GM21526 (cell line): ENCODE measurements at regions not wholly inside any gene's neighbourhood (a gene's known extent, or its start where the extent isn't known, plus 50 kb on each side); places are given as distances from the start of the nearest gene placed in this dataset.

Source experiments
- ATAC-seq: cut with Tn5 transposase; IDR thresholded peaks from one replicate; pipeline ENCODE4 v1.9.1; 2021; ENCODE audit warnings: moderate library complexity; ENCODE audit not compliant: unreplicated experiment, low FRiP score

DNA sequence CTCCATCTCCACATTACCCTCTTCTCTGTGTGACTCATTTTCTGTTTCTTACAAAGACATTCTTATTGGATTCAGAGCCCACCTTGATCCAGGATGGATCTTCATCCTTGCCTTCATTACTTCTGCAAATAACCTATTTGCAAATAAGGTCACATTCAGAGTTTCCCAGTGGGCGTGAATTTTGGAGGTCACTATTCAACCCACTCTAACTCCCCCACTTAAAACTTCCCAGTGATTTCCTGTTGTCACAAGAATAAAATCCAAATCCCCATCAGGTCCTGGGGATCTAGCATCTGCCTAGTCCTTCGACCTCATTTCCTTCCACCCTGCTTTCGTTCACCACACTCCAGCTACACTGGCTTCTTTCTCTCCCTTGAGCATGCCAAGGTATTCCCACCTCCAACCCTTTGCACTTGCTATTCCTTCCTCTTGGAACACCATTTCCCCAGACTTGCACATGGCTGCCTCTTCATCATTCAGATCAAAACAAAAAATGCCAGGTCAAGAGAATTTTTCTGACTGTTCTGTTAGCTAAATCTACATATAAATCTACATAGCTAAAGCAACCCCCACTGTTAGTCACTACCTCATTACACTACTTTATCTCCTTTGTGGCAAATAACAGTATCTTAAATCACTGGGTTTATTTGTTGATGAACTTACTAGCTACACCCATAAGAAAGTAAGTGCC, 187.2 kb downstream of the TOMM20 start:
- no peak for ATAC-seq

DNA sequence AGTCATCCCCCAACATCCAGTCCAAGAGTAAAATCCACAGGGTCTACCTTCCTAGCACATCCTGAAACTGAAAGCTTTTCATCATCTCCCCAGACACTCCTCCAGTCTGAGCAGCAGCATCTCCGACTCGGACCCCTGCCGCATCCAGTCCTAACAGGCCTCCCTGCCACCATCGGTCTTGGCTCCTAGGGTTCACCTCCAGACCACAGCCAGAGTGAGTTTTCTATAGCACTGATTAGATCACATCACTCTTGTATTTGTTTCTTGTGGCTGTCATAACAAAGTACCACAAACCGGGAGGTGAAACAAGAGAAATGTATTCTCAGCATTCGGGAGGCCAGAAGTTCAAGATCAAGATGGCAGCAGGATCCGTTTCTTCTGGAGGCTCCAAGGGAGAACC, 187.8 kb downstream of the TOMM20 start:
- no peak for ATAC-seq

DNA sequence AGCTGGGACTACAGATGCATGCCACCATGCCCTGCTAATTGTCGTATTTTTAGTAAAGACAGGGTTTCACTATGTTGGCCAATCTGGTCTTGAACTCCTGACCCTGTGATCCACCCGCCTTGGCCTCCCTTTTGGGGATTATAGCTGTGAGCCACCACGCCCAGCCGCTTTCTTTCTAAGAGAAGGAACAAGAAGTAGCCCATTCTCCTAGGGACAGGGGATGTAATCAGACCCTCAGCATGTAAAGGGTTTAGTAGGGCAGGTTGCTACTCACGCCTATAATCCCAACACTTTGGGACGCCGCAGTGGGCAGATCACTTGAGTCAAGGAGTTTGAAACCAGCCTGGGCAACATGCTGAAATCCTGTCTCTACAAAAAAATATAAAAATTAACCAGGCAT, 189.7 kb downstream of the TOMM20 start:
- no peak for ATAC-seq

DNA sequence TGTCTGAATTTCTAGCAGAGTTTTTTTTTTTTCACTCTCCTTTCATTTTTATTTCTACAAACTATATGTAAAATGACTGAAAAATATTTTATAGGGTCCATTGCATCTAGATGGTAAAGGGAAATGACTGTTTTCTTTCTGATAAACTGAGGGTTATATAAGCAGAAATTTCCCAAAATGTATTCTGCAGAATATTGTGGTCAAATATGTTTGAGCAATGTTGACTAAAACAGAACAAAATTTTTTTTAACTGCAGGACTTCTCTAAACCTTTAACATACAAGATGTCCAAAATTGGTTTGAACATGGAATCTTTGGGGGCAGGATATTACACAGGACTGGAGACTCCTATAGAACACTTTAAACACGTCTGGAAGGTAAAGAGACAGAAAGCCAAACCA, 190.5 kb downstream of the TOMM20 start:
- ATAC-seq, result no peak

DNA sequence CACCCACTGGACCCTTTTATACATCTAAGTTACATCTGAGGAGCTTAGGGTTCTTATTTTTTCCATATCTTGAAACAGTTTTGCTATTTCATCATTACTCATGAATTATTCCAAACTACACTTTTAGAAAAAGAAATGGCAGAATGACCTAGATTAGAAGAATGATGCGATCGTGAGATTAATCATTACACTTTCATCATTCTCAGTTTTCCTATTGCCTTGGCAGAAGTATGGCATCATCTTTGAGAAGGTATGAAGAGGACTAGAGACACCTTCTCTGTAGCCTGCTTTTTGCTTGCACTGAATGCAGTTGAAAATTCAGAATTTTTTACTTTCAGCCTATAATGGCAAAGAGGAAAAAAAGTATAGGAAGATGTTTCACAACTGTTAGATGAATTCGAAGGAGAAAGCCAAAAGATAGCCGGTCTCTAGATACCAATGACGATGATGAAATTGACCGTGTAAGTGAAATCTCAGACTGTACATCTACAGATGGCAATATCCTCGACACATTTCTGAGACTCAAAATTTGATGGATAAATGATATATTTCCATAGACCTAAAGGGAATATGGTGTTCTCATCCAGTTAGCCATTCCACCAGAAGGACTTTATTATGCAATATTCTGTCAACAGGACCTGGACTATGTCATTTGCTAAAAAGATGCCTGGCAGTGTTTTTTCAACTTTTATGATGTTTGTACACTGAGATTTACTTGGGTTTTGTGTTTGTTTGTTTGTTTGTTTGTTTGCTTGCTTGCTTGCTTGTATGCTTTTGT, 191.8 kb downstream of the TOMM20 start:
- no peak for ATAC-seq

DNA sequence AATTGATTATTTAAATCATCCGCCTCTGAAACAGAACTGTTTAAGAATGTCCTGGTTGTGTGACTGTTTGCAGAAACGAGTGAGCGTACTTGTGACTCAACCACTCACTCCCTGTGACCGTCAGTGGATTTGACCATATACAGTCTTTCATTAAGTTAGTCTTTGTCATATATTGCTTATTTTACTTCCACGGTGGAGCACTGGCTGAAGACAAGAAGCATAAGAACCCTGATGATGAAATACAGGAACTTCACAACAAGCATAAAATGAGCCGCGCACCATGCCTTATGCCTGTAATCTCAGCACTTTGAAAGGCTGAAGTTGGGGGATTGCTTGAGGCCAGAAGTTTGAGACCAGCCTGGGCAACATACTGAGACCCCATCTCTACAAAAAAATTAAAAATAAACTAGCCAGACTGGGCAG, 194.0 kb downstream of the TOMM20 start:
- no peak for ATAC-seq

- peak; percentile 74 for ATAC-seq
Measured at GRCh38 chr1:234933475-234933874, 195.2 kb downstream of the TOMM20 start.

DNA sequence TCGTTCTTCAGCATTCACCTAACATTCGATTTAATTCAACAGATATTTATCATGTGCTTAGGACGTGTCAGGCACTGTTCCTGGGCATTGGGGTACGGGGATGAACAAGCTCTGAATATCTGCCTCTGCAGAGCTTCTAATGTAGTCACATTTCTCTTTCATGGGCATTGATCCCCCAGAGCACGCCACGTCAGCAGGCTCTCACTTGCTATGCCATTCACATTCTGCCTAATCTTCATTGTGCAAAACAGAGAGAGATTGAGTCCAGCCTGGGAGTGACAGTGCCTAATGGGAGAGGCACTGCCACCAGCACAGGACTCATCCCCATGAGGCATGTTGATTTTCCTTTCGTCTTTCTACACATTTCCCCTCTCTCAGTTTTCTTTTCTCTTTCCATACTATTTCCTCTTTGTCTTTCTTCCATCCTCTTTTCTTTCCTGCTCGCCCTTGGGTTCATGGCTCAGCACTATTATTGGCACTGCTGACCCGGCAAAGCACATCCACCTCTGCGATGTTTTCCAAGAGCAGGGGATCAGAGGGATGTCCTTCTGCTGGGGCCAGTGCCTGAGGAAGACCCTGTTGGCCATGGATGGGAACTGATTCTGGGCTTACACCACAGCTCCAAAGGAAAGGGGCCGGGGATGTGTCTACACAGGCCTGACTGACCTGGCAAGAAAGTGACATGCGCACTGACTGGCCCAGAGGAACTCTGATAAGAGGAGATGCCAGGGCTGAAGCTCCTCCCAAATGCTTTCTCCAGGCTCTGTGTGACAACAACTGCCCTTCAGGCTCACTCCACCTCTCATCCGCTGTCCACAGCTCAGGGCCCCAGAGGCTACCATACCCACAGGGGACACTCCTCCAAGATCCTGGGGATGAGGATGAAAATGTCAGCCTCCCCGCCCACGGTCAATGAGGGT, 195.9 kb downstream of the TOMM20 start:
- ATAC-seq, result peak; percentile 15

- no peak for ATAC-seq
Measured at GRCh38 chr1:234932106-234932505, 196.5 kb downstream of the TOMM20 start.

- no peak for ATAC-seq
Measured at GRCh38 chr1:234931404-234931973, 197.1 kb downstream of the TOMM20 start.

- ATAC-seq, result no peak
Measured at GRCh38 chr1:234929369-234929768, 199.3 kb downstream of the TOMM20 start.

DNA sequence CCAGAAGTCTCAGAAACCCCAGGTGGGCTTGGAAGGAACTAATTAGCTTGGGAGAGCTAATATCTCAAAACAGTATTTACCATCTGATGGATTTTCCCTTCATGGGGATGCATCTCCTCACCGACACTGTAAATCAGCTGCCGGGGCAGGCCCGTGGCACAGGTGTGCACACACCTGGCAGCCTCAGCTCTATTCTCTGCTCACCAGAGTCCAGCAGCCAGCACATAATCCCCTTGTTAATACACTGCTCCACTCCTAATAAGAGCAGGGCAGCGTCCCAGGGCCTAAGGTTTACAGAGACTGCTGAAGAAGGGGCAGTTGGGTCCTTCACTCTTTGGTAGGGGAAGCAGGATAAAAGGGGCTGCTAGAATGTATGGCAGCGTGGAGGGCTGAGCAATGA, 200.0 kb downstream of the TOMM20 start:
- ATAC-seq, result no peak

DNA sequence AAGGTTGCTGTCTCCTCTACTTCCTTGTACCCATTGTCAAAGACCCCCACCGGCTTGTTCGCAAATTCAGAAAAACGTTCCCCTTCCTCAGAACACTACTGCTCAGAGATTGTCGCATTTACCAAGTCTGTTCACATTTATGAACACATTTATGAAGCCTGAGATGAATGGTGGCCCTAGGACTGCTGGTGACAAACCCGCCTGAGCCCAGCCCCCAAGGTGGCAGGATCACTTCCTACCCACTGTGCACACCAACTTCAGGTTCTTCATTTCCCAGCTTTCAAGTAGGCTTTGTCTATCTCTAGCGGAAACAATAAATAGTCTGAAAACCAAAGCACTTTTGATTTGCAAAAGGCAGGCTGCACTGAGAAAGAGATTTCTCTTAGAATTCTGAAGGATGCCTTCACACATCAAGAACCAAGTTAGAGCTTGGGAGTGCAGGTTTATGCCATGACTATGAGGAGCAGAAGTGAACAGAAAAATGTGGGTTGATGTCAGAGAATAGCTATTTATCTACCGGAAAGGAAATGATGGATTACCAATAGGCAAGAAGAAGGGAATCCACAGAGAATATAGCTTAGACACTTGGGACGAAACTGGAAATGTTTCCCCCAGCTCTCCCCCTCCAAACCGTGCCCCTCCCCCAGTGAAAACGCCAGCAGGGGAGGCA, 200.5 kb downstream of the TOMM20 start:
- ATAC-seq, result no peak

DNA sequence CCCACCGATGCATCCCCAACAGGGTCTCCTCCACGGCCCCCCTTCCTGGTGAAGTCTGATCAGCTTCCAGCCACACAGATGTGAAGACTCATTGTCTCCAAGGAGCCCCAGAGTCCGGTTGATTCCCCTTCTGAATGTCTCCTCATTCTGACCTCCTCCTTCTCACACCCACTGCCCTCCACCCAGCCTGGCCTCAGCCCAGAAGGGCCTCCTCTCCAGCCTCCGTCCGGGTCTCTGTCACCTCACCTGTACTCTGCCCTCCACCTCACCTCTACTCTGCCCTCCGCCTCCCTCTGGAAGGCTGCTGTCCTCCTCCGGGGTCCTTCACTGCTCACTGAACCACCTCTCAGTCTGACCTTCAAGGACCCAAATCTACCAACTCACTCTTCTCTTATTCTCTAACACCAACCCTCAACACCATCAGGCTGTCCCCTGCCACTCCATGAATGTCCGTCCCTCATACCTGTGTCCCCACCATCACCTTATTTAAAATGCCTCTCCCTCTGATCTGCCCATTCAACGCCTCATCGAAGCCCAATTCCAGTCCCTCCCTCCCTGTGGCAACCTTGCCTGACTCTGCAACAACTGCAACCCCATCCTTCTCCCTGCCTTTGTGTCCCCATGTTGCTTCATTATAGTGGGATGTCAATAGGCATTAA, 201.2 kb downstream of the TOMM20 start:
- ATAC-seq, result no peak

DNA sequence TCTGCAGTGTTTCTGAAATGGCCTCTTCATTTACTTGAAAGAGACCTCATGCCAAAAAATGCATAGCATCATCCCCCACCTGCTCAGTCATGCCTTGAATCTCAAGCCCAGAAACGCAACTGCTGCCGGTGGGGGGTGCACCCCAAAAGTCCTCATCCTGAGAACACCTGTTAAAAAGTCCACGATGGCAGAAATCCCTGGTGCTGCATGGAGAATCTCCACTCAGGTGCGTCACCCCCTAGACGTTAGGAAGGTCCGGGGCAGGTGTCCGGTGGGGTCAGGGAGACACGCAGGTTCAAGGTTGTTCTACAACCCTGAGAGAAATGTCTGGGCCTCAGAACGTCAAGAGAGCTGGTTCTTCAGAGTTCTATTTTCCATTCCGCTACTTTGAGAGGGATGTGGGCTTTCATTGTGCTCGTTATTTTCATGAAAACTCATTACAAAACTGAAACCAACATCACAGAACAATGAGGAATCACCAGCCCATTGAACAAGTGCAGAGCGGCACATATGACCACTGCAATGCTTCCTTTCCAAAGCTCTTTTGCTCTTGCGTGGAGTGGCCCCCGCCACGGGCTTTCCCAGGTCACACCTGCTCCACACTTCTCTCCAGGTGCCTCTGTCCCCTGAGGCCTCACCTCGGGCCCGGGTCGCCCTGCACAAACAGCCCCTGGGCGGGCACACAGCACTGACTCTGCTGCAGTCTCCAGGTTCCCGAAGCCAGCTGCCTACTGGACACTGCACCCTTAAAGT, 201.9 kb downstream of the TOMM20 start:
- ATAC-seq, result peak; percentile 68

DNA sequence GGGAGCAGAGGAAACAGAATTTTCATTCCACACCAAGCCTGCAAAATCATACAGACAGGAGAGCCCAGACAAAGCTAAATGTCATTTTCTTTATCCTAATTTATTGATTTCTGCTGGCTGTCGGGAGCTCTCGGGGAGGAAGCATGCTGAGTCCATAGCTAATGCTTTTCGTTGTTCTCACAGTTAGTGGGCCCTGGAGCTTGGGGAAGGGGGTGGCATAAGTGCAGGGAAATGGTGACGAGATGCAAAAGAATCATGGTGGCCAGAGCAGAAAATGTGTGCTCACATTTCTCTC, 202.4 kb downstream of the TOMM20 start:
- ATAC-seq, result no peak

GRCh38 chr1:234925440-234926263, 203.0 kb downstream of the TOMM20 start:
- no peak for ATAC-seq
